ENCODE measurements at regions not wholly inside any gene's neighbourhood (a gene's known extent, or its start where the extent isn't known, plus 50 kb on each side); places are given as distances from the start of the nearest gene placed in this dataset.

GRCh38 chr5:155625315-155625714 lies 611.8 kb downstream of the KIF4B start:
- in situ Hi-C loops (cut with MboI; ENCODE audit: low sequenced_read_pairs) = no loop called here
- dilution Hi-C loops (cut with HindIII; ENCODE audit: low sequenced_read_pairs, unreplicated experiment) = no loop called here
- Histone ChIP-seq H4K91ac (ENCODE audit: insufficient read depth, low read depth, low read length) (no peak overlapping the region), H3K36me3 (ENCODE audit: control insufficient read depth, insufficient read depth, low read length) (no peaks in the 10 kb centered on the region), H3K79me1 (ENCODE audit: low read depth in 1 of 2, low read length in 2 of 2) (no peaks in the 10 kb centered on the region), H3K9ac (ENCODE audit: low read depth, low read length) (no peak overlapping the region), H2BK20ac (ENCODE audit: low read depth, low read length) (no peak overlapping the region), H3K27ac (ENCODE audit: insufficient read depth, low read length) (no peak overlapping the region), H3K4me2 (ENCODE audit: low read depth, low read length) (no peak overlapping the region), H2BK5ac (ENCODE audit: low read depth, low read length, poor library complexity, severe bottlenecking) (no peak overlapping the region), H2AK9ac (replicated peaks; ENCODE audit: low read depth, low read length, poor library complexity) (no peak overlapping the region), H3K9me3 (ENCODE audit: control insufficient read depth, insufficient read depth, low read length) (no peaks in the 10 kb centered on the region), H3K14ac (replicated peaks; ENCODE audit: low read depth, low read length) (no peak overlapping the region), H2BK120ac (ENCODE audit: low read depth, low read length) (no peak overlapping the region), H3K4ac (ENCODE audit: low read depth, low read length) (no peak overlapping the region), H3K27me3 (ENCODE audit: control insufficient read depth, insufficient read depth, low read length) (no peaks in the 10 kb centered on the region), H4K5ac (ENCODE audit: low read depth, low read length) (no peak overlapping the region), H3K4me1 (ENCODE audit: control insufficient read depth, insufficient read depth, low read length) (no peaks in the 10 kb centered on the region), H4K8ac (ENCODE audit: low read depth in 2 of 2, low read length in 2 of 2) (no peak overlapping the region), H2AK5ac (ENCODE audit: low read depth, low read length) (no peak overlapping the region), H3K4me3 (ENCODE audit: insufficient read depth, low read depth, low read length) (no peak overlapping the region), H2AFZ (replicated peaks; ENCODE audit: low read length, poor library complexity) (no peak overlapping the region), H3K9me1 (ENCODE audit: insufficient read depth, low read length) (no peaks in the 10 kb centered on the region), H3K18ac (ENCODE audit: low read depth, low read length) (no peak overlapping the region), H4K20me1 (ENCODE audit: insufficient read depth, low read length) (no peaks in the 10 kb centered on the region), H3K23ac (ENCODE audit: low read depth, low read length) (no peak overlapping the region), H3K56ac (ENCODE audit: extremely low read depth, insufficient read depth, low read length) (no peak overlapping the region), H2BK15ac (ENCODE audit: low read depth, low read length) (no peak overlapping the region)
- POLR2A ChIA-PET (ENCODE audit: unreplicated experiment) = no interaction called here
- intact Hi-C loops (cut with micrococcal nuclease) = no loop called here
- no CpG with 5 or more reads among the region's 3 CpGs for WGBS, 2 experiments (ENCODE audit: extremely low coverage in 2 of 2, insufficient read length in 1 of 2)
- TF ChIP-seq FOS (IDR thresholded peaks at IDR 0.05; ENCODE audit: low read depth, low read length) = no peak
- TF ChIP-seq MAFK (IDR thresholded peaks at IDR 0.05; ENCODE audit: low read depth, low read length) = no peak
- TF ChIP-seq CHD1 (IDR thresholded peaks at IDR 0.05; ENCODE audit: low read depth, low read length) = no peak
- no peak for TF ChIP-seq CTCF (conservative IDR thresholded peaks at IDR 0.05; ENCODE audit: low read depth, low read length)
- no peak for TF ChIP-seq CEBPB (IDR thresholded peaks at IDR 0.05; ENCODE audit: low read depth, low read length)
- TF ChIP-seq, protein P1, sequence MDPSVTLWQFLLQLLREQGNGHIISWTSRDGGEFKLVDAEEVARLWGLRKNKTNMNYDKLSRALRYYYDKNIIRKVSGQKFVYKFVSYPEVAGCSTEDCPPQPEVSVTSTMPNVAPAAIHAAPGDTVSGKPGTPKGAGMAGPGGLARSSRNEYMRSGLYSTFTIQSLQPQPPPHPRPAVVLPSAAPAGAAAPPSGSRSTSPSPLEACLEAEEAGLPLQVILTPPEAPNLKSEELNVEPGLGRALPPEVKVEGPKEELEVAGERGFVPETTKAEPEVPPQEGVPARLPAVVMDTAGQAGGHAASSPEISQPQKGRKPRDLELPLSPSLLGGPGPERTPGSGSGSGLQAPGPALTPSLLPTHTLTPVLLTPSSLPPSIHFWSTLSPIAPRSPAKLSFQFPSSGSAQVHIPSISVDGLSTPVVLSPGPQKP (IDR thresholded peaks at IDR 0.05; ENCODE audit: borderline replicate concordance, low read depth, low read length) = no peak
- TF ChIP-seq NFE2L2 (IDR thresholded peaks at IDR 0.05; ENCODE audit: low read depth, low read length) = no peak
- TF ChIP-seq POLR2A (IDR thresholded peaks at IDR 0.05; ENCODE audit: low read depth, low read length) = no peak
- TF ChIP-seq USF2 (IDR thresholded peaks at IDR 0.05; ENCODE audit: low read depth, low read length) = no peak
- TF ChIP-seq RAD21 (IDR thresholded peaks at IDR 0.05; ENCODE audit: low read length) = no peak
- CTCF ChIA-PET = no interaction called here
- ATAC-seq (ENCODE audit: low read depth) = no peak
- no peak for DNase-seq
- BruUV-seq (replicated peaks) = no TSS peak
